Left ventricle myocardium superior (tissue), 1 donor: ENCODE measurements at regions not wholly inside any gene's neighbourhood (a gene's known extent, or its start where the extent isn't known, plus 50 kb on each side); places are given as distances from the start of the nearest gene placed in this dataset.
"Not testable (repeated sequence)": the region's sequence is repeated elsewhere in the genome, so short reads cannot be mapped to it uniquely, and the experiment has no call there.

Source experiments
- ATAC-seq: fragments of 200-7000 bp; cut with Tn5 transposase; one replicate; pipeline ENCODE4 v1.9.1; 2020; ENCODE audit warnings: mild to moderate bottlenecking, moderate library complexity
- DNase-seq: peaks from one replicate; pipeline ENCODE4 v3.0.0-alpha.2; 2020
- intact Hi-C: fragments of 100-400 bp; cut with micrococcal nuclease; formaldehyde crosslinking; loops from one replicate; pipeline ENCODE4 v1.11.0; 2022
- donor health status: DM: no; HTN: yes; CAD: no; lungs with severe emphysema.

DNA sequence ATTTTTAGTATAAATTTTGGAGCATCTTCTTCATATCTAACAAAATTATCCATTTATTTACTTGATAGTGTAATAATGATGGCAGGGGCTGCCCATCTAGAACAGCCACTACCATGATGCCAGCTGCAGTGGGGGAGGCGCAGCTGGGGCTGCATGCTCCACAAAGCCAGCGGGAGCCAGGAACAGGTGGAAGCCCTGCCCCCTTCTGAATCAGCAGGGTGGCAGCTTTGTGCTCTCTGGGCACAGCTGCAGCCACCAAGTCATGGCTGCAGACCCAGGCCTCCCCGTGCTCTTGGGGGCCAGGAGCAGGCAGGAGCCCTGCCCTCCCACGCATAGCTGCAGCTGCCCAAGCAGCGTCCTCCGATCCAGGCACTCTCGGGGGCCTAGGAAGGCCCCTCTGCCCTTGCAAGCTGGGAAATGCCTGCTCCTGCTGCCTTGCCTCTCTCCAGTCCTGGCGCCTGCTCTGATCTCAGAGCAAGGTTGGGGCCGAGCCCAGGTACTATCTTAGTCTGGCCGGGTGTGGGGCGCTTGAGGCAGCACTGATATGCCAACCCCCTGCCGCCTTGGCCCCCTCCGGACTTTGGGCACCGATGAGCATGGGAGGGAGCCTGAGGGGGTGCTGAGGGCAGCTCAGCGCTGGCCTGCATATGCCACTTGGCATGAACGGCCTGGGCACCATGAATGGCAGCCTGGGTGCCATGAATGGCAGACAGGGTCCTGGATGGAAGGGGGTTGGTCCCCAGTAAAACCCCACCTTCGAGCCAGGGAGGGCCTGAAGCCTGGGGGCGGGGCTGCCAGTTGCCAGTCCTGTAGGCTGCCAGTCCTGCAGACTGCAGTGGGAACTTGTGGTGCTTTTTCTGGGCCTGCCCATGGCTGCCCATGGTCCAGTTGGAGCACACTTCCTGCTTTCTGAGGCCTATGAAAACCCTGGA, 1110.8 kb upstream of the POT1 start:
- DNase-seq: no peak
- intact Hi-C loops: no loop called here
- no peak for ATAC-seq

DNA sequence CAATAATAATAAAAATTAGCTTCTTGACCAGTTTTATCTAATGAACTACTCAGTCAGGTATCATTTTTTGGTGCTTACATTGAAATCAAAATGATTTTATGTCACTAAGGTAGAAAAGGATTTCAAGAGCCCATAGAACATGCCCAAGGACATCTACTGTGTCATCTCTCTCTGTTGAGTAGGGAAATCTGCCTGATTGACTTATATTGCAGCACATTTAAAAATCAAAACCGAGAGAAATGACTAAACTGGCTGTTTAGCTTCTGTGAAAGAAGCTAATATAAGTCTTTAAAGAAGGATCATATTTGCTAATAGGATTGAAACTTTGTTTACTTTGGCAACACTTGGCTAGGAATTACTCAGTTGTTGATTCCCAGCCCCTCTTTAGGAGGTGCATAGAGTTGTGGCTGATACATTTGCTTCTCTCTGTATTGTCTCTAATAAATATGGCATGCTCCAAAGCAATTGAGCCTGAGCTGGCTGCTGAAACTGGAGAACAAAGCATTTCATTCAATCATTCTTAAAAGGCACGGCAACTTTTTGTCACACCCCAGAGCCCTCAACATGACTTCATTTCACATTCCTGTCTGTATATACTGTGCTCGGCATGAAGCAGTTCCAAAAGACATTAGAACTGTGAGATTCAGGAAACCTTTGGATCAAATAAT, 1096.9 kb upstream of the POT1 start:
- intact Hi-C loops: no loop called here
- DNase-seq (no peak), ATAC-seq (no peak)

DNA sequence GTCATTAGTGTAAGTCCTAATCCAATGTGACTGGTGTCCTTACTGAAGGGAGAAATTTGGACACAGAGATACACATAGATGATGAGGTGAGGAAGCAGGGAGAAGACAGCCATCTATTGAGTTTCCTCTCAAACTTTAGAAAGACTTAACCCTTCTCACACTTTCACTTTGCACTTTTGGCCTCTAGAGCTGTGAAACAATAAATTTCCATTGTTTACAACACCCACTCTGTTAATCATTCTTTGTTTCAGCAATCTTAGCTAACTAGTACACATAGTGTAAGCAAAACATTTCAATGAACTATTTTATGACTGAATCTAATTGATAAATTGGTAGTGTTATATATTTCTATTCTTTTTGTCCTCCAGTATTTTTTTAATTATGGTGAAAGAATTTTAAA, 1092.8 kb upstream of the POT1 start:
- intact Hi-C loops: no loop called here
- DNase-seq (no peak), ATAC-seq (no peak)

DNA sequence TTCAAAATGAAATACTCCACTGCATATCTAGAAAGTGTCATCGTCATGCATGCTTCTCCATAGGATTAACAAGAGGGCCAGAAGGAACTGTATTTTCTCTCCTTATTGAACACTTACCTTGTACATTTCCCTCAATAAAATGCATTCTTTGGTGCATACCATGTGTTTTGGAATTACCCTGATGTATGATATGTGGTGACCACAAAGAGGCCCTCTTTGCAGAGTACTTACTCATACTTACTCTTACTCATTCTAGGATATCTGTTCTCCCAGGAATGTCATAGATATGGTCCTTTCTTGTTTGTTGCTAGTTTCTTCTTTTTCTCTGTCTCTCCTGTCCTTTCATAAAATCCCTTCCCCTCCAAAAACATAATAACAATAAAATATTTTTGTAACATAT, 1087.1 kb upstream of the POT1 start:
- ATAC-seq: no peak

DNA sequence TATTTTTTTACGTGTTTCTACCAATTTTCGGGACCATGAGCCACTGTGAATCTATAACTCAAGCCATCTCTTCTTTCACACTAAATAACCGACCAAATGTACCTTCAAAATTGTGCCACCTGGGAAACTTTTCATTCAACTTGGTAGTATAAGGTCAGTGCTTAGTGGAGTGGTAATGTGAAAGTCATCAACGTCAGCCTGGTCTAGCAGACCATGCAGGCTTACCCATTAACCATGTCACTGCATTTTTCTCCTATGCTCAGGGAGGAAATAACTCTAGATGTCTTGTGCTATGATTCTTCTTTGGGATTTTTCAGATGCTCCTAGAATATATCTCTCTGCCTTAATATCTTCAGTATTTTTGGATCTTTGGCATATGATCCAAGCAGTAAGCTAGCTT, 1075.4 kb upstream of the POT1 start:
- no peak for ATAC-seq
- no peak for DNase-seq
- intact Hi-C loops: no loop called here

More for the DNA sequence above, 1087.1 kb upstream of the POT1 start:
- intact Hi-C loops: no loop called here
- no peak for DNase-seq

DNA sequence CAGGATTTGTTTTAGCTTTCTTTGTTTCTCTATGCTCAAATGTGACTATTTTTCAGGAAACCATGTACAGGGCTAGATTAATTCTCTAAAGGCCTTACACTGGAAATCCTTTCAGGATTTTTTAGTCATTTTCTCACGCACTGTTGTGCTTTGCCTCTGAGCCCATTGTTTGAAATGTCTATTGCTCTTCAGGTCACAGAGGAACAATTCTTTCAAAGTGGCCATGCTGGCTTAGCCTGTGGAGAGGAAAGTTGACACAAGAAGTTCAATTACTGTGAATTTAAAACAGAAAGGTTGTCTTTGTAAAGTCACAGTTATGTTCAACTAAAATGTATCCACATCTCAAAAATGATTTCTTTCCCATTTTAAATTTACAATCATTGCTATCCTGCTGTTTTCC, 1071.7 kb upstream of the POT1 start:
- ATAC-seq: no peak
- DNase-seq: no peak
- intact Hi-C loops: no loop called here

DNA sequence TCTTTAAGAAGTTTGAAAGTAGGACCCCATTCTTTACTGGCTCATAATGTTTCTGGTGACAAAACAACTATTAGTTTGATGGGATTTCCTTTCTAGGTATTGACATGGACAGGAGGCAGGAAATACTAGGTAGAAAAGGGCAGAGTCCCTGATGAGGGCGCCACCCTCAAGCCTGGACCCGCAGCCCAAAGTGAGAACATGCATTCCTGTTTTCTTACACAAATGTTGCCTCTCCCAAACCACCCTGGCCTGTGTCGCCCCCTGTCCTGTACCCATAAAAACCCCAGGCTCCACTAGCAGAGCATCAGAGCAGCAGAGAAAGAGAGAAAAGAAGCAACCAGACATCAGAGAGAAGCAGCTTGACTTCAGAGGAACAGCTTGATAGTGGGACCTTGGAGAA, 1055.2 kb upstream of the POT1 start:
- no peak for DNase-seq
- intact Hi-C loops: no loop called here
- no peak for ATAC-seq

DNA sequence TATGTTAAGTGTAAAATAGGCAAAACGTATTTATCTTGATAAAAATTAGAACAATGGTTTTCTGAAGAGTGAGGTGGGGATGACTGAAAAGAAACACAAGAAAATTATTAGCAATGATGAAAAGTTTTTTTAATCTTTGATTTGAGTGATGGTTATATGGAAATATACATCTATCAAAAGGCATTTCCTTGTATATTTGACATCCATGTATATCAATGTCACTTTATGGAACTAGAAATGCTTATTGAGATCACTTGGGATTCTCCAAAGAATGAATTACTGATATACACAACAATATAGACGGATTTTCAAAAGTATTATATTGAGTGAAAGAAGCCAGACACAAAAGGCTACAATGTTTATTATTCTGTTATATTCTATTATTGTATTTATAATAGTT, 1042.0 kb upstream of the POT1 start:
- intact Hi-C loops: no loop called here
- DNase-seq: no peak
- ATAC-seq: no peak

DNA sequence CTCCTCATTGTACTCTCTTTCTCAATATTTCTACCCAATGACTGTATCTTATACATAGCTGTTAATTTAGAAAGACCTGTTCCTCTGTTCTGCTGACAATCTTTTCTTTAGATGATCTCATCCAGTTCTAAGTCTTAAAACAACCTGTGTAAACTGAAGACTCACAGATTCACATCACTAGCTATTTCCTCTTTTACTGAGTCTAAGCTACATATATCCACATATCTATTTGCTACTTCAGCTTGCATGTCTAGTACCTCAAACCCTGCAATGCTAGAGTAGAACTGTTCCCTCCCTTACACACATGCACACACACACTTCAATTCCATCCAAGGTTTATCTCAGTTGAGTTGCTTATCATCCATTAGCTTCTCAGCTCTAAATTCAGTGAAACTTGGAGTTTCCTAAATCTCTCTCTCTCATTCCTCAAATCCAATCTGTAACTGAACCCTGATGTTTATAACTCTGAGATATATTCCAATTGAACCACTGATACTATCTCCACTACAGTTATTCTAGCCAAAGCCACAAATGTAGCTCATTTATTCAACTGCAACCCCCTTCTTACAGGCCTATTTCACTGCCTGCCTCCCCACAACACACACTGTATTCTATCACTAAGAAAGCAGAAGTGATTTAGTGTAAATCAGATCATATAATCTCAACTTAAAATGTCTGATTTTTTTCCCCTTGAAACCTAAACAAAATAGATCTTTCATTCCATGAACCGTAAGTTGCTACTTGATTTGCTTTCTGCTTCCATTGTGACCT, 1036.8 kb upstream of the POT1 start:
- intact Hi-C loops: no loop called here
- DNase-seq (no peak), ATAC-seq (no peak)

DNA sequence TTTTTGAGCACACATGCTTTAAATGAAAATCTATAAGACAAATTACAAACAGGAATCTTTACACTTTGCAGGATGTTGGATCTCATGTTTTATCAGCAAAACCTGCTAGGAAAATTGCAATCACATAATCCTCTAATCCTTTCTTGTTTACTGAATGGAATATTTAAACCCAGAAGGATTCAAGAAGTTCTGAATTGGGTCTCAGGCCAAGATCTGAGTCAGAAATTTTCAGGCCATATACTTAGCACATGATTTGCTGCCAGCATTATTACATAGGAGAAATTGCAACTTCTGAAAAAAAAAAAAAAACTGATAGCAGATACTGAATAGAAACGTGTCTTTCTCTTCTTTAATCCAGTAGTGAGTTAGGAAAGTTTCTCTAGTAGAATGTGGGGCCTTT, 1005.3 kb upstream of the POT1 start:
- no peak for ATAC-seq
- intact Hi-C loops: no loop called here
- DNase-seq: no peak

DNA sequence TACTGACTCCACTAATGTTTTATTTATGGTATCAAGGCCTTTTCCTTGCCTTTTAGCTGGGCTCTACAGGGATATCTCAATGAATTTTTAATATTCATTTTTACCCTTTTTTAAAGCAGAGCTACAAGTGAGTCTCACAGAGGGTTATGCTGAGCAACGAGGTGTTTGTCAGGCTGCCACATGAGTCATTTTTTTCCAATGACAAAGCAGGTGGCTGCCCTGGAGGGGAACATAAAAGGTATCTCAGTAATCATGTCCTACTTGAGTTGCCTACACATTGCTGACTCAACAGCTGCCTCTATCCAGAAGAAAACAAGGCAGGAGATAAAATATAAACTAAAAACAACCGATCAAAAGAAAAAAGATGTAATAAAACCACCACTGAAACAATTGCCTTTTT, 1004.9 kb upstream of the POT1 start:
- no peak for DNase-seq
- ATAC-seq: no peak
- intact Hi-C loops: no loop called here

DNA sequence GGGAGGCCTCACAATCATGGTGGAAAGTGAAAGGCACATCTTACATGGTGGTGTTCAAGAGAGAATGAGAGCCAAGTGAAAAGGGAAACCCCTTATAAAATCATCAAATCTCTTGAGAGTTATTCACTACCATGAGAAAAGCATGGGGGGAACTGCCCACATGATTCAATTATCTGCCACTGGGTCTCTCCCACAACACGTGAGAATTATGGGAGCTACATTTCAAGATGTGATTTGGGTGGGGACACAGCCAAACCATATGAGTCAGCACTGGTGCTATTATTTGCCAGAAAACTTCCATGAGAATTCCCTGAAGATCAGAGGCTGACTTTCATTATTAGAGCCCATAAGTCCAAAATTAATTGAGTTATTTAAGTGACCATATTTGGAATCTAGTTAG, 1001.2 kb upstream of the POT1 start:
- DNase-seq: no peak
- intact Hi-C loops: no loop called here
- no peak for ATAC-seq

DNA sequence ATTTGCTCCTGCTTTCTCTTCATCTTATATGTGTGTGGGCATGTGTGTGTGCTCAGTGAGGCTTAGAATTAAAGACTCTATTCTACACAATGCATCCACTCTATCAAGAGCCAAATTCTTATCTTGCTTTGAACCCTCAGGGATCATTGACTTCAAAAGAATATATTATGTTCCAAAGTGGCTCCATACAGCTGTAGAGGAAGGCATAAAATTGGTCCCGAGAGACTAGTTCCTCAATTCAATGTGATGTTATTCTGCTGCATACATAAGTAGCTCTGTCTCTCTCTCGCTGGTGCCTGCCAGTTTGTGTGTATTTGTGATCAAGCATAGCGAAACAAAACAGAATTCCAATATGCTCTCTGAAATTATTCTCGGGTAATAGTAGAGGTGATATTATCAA, 997.9 kb upstream of the POT1 start:
- no peak for ATAC-seq
- DNase-seq: no peak
- intact Hi-C loops: no loop called here

DNA sequence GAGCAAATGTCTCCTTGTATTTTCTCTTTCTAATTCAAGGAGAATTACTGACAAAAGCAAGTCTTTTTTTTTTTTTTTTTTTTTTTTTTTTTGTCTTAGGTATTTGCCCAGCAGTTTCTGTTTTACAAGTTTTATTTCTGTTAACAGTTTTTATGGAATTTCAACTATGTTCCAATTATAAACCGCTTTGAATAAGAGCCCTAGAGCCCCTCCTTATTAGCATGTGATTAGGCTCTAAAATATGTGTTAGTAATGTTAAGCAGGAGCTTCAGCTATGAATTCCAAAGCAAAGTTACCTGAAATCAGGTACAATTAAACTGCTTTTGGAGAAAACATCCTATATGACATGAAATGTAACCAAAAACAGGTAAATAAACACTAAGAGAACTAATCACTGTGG, 997.0 kb upstream of the POT1 start:
- ATAC-seq: no peak
- no peak for DNase-seq
- intact Hi-C loops: no loop called here

DNA sequence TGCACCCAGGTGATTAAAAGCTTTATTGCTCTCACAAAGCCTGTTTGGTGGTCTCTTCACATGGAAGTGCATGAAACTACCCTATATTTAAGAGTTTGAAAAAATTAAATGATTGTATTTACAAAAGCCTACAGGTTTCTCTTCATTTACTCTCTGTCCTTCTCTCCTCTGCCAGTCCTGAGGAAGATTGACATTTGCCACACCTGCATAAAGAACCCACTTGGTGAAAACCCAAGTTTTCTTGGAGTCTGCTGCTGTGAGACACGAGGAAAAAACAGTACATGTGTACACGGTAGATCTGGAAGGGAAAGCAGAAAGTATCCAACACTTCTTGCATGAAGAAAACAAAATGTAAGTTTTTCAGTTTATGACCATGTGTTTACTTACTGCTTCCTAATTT, 994.4 kb upstream of the POT1 start:
- no peak for DNase-seq
- intact Hi-C loops: no loop called here
- no peak for ATAC-seq

DNA sequence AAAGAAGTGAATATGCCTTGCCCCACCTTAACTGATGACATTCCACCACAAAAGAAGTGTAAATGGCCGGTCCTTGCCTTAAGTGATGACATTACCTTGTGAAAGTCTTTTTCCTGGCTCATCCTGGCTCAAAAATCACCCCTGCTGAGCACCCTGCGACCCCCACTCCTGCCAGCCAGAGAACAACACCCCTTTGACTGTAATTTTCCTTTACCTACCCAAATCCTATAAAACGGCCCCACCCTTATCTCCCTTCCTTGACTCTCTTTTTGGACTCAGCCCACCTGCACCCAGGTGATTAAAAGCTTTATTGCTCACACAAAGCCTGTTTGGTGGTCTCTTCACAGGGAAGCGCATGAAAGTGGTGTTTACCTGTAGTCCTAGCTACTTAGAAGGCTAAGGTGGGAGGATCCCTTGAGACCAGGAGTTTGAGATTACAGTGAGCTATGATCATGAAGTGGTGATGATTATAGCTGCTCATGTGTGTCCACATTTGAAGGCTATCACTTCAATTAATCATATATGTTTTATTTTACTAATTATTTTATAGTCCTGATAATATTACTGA, 985.8 kb upstream of the POT1 start:
- DNase-seq, ATAC-seq, intact Hi-C loops: not testable (repeated sequence)

DNA sequence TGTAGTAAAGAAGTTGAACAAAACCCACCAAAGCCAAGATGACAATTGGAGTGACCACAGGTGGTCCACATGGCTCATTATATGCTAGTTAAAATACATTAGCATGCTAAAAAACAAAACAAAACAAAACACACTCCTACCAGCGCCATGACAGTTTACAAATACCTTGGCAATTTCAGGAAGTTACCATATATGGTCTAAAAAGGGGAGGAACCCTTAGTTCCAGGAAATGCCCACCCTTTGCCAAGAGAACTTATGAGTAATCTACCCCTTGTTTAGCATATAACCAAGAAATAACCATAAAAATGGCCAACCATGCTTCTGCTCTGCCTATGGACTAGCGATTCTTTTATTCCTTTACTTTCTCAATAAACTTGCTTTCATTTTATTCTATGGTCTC, 979.1 kb upstream of the POT1 start:
- DNase-seq: no peak
- intact Hi-C loops: no loop called here
- no peak for ATAC-seq

DNA sequence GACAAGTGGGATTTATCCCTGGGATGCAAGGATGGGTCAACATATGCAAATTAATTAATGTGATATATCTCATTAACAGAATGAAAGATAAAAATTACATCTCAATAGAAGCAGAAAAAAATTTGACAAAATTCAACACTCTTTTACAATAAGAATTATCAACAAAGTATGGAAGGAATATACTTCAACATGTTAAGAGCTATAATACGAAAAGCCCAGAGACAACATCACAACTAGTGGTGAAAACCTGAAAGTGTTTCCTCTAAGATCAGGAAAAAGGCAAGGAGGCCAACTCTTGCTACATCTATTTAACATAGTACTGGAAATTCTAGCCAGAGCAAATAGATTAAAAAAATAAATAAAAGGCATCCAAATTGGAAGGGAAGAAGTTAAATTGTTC, 970.0 kb upstream of the POT1 start:
- no peak for ATAC-seq
- intact Hi-C loops: no loop called here
- DNase-seq: no peak

DNA sequence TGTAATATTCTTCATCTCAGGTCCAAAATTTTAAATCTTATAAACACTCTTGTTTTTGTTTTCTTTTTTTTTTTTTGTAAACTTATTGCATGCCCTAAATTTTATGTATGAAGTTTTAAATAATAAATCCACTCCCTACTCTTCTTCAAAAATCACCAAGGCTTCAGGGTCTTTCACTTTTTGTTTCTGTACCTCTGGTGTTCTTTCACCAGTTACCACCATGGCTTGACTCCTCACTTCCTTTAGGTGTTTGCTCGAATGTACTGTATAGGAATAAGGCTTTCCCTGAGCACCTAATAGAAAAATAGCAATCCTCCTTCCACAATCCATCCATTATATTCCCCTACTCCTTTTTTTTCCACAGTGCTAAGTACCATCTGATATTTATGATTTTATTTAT, 962.8 kb upstream of the POT1 start:
- DNase-seq (no peak), ATAC-seq (no peak)
- intact Hi-C loops: no loop called here

DNA sequence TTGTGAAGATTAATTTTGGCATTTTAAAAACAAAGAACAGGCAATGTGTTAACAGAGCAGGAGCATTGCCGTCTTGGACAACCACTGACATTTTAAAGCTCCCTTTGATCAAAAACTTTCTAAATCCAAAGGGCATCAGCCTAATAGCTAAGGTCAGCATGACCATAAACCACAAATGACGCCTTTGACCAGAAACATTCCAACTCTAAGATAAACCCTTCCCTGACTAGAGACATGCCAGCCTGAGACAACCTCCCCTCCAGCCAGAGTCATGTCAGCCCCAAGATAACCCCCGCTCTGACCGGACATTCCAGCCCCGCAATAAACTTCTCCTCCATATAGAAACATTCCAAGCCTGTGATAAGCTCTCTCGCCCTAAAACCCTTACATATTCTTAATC, 949.4 kb upstream of the POT1 start:
- DNase-seq: no peak
- intact Hi-C loops: no loop called here
- ATAC-seq: no peak
